ENCODE measurements at regions not wholly inside any gene's neighbourhood (a gene's known extent, or its start where the extent isn't known, plus 50 kb on each side); places are given as distances from the start of the nearest gene placed in this dataset.

DNA sequence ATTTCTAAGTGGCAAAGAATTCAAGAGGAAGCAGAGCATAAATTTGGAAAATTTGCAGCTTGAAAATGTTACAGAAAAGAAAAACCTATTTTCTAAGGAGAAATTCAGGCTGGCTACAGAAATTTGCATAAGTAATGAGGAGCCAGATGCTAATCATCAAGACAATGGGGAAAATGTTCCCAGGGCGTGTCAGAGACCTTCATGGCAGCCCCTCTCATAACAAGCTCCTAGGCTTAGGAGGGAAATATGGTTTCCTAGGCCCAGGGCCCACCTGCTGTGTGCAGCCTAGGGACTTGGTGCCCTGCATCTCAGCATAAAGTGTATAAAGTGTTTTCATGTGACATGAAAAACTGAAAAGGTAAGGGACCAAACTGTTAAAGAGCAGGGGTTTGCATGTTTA lies 1796.3 kb upstream of the FLRT2 start (continued):
- TF ChIP-seq, protein P1, sequence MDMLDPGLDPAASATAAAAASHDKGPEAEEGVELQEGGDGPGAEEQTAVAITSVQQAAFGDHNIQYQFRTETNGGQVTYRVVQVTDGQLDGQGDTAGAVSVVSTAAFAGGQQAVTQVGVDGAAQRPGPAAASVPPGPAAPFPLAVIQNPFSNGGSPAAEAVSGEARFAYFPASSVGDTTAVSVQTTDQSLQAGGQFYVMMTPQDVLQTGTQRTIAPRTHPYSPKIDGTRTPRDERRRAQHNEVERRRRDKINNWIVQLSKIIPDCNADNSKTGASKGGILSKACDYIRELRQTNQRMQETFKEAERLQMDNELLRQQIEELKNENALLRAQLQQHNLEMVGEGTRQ (CRISPR knock-in tag; IDR thresholded peaks at IDR 0.05), result no peak
- no peak for TF ChIP-seq NFE2L1 (CRISPR knock-in tag; IDR thresholded peaks at IDR 0.05)
- TF ChIP-seq TP53 (CRISPR knock-in tag; IDR thresholded peaks at IDR 0.05), result no peak
- no peak for TF ChIP-seq JUN (CRISPR knock-in tag; IDR thresholded peaks at IDR 0.05)

DNA sequence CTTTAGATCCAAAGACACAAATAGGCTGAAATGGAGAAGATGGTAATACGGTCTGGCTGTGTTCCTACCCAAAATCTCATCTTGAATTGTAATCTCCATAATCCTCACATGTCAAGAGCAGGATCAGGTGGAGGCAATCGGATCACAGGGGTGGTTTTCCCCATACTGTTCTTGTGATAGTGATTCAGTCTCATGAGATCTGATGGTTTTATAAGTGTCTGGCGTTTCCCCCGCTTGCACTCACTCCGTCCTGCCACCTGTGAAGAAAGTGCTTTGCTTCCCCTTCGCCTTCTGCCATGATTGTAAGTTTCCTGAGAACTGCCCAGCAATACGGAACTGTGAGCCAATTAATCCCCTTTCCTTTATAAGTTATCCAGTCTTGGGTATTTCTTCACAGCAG lies 1795.5 kb upstream of the FLRT2 start:
- DNase-seq (ENCODE audit: low spot score) (no peak), ATAC-seq (no peak)
- peaks cover 29% of the 10 kb centered on the region for H3K9me3 Mint-ChIP-seq
- H3K4me3 Mint-ChIP-seq, result no peak overlapping the region
- POLR2A ChIA-PET, result no interaction called here
- H3K27ac Mint-ChIP-seq, result no peak overlapping the region
- CTCF ChIA-PET, result no interaction called here
- peaks cover 54% of the 10 kb centered on the region for H3K27me3 Mint-ChIP-seq (ENCODE audit: low read depth)
- TF ChIP-seq, protein P2, sequence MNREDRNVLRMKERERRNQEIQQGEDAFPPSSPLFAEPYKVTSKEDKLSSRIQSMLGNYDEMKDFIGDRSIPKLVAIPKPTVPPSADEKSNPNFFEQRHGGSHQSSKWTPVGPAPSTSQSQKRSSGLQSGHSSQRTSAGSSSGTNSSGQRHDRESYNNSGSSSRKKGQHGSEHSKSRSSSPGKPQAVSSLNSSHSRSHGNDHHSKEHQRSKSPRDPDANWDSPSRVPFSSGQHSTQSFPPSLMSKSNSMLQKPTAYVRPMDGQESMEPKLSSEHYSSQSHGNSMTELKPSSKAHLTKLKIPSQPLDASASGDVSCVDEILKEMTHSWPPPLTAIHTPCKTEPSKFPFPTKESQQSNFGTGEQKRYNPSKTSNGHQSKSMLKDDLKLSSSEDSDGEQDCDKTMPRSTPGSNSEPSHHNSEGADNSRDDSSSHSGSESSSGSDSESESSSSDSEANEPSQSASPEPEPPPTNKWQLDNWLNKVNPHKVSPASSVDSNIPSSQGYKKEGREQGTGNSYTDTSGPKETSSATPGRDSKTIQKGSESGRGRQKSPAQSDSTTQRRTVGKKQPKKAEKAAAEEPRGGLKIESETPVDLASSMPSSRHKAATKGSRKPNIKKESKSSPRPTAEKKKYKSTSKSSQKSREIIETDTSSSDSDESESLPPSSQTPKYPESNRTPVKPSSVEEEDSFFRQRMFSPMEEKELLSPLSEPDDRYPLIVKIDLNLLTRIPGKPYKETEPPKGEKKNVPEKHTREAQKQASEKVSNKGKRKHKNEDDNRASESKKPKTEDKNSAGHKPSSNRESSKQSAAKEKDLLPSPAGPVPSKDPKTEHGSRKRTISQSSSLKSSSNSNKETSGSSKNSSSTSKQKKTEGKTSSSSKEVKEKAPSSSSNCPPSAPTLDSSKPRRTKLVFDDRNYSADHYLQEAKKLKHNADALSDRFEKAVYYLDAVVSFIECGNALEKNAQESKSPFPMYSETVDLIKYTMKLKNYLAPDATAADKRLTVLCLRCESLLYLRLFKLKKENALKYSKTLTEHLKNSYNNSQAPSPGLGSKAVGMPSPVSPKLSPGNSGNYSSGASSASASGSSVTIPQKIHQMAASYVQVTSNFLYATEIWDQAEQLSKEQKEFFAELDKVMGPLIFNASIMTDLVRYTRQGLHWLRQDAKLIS (CRISPR knock-in tag; IDR thresholded peaks at IDR 0.05; ENCODE audit: borderline replicate concordance), result no peak
- TF ChIP-seq, protein P3, sequence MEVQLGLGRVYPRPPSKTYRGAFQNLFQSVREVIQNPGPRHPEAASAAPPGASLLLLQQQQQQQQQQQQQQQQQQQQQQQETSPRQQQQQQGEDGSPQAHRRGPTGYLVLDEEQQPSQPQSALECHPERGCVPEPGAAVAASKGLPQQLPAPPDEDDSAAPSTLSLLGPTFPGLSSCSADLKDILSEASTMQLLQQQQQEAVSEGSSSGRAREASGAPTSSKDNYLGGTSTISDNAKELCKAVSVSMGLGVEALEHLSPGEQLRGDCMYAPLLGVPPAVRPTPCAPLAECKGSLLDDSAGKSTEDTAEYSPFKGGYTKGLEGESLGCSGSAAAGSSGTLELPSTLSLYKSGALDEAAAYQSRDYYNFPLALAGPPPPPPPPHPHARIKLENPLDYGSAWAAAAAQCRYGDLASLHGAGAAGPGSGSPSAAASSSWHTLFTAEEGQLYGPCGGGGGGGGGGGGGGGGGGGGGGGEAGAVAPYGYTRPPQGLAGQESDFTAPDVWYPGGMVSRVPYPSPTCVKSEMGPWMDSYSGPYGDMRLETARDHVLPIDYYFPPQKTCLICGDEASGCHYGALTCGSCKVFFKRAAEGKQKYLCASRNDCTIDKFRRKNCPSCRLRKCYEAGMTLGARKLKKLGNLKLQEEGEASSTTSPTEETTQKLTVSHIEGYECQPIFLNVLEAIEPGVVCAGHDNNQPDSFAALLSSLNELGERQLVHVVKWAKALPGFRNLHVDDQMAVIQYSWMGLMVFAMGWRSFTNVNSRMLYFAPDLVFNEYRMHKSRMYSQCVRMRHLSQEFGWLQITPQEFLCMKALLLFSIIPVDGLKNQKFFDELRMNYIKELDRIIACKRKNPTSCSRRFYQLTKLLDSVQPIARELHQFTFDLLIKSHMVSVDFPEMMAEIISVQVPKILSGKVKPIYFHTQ (CRISPR knock-in tag; IDR thresholded peaks at IDR 0.05), result no peak
- TF ChIP-seq, protein P4, sequence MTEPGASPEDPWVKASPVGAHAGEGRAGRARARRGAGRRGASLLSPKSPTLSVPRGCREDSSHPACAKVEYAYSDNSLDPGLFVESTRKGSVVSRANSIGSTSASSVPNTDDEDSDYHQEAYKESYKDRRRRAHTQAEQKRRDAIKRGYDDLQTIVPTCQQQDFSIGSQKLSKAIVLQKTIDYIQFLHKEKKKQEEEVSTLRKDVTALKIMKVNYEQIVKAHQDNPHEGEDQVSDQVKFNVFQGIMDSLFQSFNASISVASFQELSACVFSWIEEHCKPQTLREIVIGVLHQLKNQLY (CRISPR knock-in tag; IDR thresholded peaks at IDR 0.05), result no peak
- TF ChIP-seq ZNF219 (CRISPR knock-in tag; IDR thresholded peaks at IDR 0.05; ENCODE audit: borderline replicate concordance) (no peak), HMGA2 (CRISPR knock-in tag; IDR thresholded peaks at IDR 0.05) (no peak), TP53 (CRISPR knock-in tag; IDR thresholded peaks at IDR 0.05) (no peak)
- H3K36me3 Mint-ChIP-seq, result peaks cover 28% of the 10 kb centered on the region
- peaks cover 29% of the 10 kb centered on the region for H3K4me1 Mint-ChIP-seq

DNA sequence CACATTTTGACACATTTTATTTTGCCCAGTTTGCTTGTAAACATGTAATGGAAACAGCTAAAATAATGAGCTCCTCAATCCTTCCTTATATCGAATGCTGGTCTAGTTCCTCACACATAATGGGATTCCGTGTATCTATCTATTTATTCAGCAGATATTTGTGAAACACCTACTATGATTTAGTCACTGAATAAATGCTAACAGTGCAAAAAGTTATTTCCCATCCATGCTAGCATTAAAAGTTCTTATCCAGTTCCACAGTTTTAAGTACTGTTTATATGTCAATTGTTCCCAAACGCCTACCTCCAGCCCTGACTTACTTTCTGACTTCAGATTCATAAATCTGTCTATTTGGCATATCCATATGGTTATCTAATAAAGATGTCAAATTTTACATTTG lies 1788.7 kb upstream of the FLRT2 start:
- ChIA-PET CTCF (no interaction called here), POLR2A (no interaction called here)
- no peak for DNase-seq (ENCODE audit: low spot score)
- no peaks in the 10 kb centered on the region; the same call in 1 of the 2 replicates for H3K27me3 Mint-ChIP-seq (ENCODE audit: low read depth)
- no peaks in the 10 kb centered on the region for H3K36me3 Mint-ChIP-seq
- no peaks in the 10 kb centered on the region for H3K9me3 Mint-ChIP-seq
- H3K27ac Mint-ChIP-seq, result no peak overlapping the region
- TF ChIP-seq, protein P5, sequence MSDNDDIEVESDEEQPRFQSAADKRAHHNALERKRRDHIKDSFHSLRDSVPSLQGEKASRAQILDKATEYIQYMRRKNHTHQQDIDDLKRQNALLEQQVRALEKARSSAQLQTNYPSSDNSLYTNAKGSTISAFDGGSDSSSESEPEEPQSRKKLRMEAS (CRISPR knock-in tag; IDR thresholded peaks at IDR 0.05), result no peak
- TF ChIP-seq, protein P6, sequence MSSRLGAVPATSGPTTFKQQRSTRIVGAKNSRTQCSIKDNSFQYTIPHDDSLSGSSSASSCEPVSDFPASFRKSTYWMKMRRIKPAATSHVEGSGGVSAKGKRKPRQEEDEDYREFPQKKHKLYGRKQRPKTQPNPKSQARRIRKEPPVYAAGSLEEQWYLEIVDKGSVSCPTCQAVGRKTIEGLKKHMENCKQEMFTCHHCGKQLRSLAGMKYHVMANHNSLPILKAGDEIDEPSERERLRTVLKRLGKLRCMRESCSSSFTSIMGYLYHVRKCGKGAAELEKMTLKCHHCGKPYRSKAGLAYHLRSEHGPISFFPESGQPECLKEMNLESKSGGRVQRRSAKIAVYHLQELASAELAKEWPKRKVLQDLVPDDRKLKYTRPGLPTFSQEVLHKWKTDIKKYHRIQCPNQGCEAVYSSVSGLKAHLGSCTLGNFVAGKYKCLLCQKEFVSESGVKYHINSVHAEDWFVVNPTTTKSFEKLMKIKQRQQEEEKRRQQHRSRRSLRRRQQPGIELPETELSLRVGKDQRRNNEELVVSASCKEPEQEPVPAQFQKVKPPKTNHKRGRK (CRISPR knock-in tag; IDR thresholded peaks at IDR 0.05; ENCODE audit: borderline replicate concordance), result no peak
- TF ChIP-seq ZNF671 (CRISPR knock-in tag; IDR thresholded peaks at IDR 0.05), result no peak
- TF ChIP-seq, protein P7, sequence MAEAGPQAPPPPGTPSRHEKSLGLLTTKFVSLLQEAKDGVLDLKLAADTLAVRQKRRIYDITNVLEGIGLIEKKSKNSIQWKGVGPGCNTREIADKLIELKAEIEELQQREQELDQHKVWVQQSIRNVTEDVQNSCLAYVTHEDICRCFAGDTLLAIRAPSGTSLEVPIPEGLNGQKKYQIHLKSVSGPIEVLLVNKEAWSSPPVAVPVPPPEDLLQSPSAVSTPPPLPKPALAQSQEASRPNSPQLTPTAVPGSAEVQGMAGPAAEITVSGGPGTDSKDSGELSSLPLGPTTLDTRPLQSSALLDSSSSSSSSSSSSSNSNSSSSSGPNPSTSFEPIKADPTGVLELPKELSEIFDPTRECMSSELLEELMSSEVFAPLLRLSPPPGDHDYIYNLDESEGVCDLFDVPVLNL (CRISPR knock-in tag; IDR thresholded peaks at IDR 0.05; ENCODE audit: borderline replicate concordance, low read depth), result no peak
- TF ChIP-seq, protein P8, sequence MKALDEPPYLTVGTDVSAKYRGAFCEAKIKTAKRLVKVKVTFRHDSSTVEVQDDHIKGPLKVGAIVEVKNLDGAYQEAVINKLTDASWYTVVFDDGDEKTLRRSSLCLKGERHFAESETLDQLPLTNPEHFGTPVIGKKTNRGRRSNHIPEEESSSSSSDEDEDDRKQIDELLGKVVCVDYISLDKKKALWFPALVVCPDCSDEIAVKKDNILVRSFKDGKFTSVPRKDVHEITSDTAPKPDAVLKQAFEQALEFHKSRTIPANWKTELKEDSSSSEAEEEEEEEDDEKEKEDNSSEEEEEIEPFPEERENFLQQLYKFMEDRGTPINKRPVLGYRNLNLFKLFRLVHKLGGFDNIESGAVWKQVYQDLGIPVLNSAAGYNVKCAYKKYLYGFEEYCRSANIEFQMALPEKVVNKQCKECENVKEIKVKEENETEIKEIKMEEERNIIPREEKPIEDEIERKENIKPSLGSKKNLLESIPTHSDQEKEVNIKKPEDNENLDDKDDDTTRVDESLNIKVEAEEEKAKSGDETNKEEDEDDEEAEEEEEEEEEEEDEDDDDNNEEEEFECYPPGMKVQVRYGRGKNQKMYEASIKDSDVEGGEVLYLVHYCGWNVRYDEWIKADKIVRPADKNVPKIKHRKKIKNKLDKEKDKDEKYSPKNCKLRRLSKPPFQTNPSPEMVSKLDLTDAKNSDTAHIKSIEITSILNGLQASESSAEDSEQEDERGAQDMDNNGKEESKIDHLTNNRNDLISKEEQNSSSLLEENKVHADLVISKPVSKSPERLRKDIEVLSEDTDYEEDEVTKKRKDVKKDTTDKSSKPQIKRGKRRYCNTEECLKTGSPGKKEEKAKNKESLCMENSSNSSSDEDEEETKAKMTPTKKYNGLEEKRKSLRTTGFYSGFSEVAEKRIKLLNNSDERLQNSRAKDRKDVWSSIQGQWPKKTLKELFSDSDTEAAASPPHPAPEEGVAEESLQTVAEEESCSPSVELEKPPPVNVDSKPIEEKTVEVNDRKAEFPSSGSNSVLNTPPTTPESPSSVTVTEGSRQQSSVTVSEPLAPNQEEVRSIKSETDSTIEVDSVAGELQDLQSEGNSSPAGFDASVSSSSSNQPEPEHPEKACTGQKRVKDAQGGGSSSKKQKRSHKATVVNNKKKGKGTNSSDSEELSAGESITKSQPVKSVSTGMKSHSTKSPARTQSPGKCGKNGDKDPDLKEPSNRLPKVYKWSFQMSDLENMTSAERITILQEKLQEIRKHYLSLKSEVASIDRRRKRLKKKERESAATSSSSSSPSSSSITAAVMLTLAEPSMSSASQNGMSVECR (CRISPR knock-in tag; IDR thresholded peaks at IDR 0.05; ENCODE audit: borderline replicate concordance), result no peak
- H3K4me1 Mint-ChIP-seq, result peaks cover 2% of the 10 kb centered on the region; the same call in 1 of the 2 replicates
- H3K4me3 Mint-ChIP-seq, result no peak overlapping the region
- no peak for ATAC-seq

Data from WTC11 (cell line).